Loucy (cell line): ENCODE measurements at regions not wholly inside any gene's neighbourhood (a gene's known extent, or its start where the extent isn't known, plus 50 kb on each side); places are given as distances from the start of the nearest gene placed in this dataset.

Experiments used
- EZH2phosphoT487 ChIP-seq: fragments of 200-600 bp; IDR thresholded peaks from 2 replicates; pipeline ENCODE4 v1.6.1; 2018; ENCODE audit warnings: antibody characterized with exemption, mild to moderate bottlenecking, moderate library complexity, borderline replicate concordance
- TF ChIP-seq, protein P1 (sequence below): fragments of 200-600 bp; sonication (generic); conservative IDR thresholded peaks from 2 replicates; pipeline ENCODE4 v1.5.1; 2014; ENCODE audit warnings: mild to moderate bottlenecking, antibody characterized with exemption, low read length

- TF ChIP-seq, protein P1, sequence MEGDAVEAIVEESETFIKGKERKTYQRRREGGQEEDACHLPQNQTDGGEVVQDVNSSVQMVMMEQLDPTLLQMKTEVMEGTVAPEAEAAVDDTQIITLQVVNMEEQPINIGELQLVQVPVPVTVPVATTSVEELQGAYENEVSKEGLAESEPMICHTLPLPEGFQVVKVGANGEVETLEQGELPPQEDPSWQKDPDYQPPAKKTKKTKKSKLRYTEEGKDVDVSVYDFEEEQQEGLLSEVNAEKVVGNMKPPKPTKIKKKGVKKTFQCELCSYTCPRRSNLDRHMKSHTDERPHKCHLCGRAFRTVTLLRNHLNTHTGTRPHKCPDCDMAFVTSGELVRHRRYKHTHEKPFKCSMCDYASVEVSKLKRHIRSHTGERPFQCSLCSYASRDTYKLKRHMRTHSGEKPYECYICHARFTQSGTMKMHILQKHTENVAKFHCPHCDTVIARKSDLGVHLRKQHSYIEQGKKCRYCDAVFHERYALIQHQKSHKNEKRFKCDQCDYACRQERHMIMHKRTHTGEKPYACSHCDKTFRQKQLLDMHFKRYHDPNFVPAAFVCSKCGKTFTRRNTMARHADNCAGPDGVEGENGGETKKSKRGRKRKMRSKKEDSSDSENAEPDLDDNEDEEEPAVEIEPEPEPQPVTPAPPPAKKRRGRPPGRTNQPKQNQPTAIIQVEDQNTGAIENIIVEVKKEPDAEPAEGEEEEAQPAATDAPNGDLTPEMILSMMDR = no peak
- TF ChIP-seq EZH2phosphoT487 = no peak
Observed at GRCh38 chr11:80816454-80816847, 1375.6 kb upstream of the TENM4 start.
